ENCODE measurements at regions not wholly inside any gene's neighbourhood (a gene's known extent, or its start where the extent isn't known, plus 50 kb on each side); places are given as distances from the start of the nearest gene placed in this dataset.
A peak's percentile ranks its signal among the peaks of the same experiment; 100 is the strongest.

DNA sequence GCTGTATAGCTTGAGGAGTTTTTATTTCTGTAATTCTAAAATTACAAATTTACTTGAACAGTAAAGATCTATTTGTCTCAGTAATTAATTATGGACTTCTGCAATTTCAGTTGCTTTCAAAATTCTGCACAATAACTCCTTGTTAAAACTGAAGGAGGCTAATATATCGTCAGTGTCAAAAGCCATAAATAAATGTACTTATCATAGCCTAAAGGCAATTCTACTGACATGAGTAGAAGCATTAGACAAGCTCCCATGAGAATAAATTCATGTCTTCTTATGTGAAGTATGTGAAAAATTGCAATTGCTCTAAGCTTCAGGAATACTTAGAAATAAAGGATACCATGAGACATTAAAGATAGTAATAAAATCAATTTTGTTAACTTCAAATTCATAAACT lies 381.2 kb upstream of the PCDH10 start:
- TF ChIP-seq, protein P1, sequence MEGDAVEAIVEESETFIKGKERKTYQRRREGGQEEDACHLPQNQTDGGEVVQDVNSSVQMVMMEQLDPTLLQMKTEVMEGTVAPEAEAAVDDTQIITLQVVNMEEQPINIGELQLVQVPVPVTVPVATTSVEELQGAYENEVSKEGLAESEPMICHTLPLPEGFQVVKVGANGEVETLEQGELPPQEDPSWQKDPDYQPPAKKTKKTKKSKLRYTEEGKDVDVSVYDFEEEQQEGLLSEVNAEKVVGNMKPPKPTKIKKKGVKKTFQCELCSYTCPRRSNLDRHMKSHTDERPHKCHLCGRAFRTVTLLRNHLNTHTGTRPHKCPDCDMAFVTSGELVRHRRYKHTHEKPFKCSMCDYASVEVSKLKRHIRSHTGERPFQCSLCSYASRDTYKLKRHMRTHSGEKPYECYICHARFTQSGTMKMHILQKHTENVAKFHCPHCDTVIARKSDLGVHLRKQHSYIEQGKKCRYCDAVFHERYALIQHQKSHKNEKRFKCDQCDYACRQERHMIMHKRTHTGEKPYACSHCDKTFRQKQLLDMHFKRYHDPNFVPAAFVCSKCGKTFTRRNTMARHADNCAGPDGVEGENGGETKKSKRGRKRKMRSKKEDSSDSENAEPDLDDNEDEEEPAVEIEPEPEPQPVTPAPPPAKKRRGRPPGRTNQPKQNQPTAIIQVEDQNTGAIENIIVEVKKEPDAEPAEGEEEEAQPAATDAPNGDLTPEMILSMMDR (IDR thresholded peaks at IDR 0.05; ENCODE audit: poor library complexity, severe bottlenecking), result no peak
- TF ChIP-seq POLR2AphosphoS5 (IDR thresholded peaks at IDR 0.05) (peak; percentile 64), EP300 (conservative IDR thresholded peaks at IDR 0.05; ENCODE audit: poor library complexity, severe bottlenecking) (peak; percentile 88), TAF1 (IDR thresholded peaks at IDR 0.05; ENCODE audit: low read depth) (no peak), RAD21 (conservative IDR thresholded peaks at IDR 0.05) (no peak)
- TF ChIP-seq, protein P2, sequence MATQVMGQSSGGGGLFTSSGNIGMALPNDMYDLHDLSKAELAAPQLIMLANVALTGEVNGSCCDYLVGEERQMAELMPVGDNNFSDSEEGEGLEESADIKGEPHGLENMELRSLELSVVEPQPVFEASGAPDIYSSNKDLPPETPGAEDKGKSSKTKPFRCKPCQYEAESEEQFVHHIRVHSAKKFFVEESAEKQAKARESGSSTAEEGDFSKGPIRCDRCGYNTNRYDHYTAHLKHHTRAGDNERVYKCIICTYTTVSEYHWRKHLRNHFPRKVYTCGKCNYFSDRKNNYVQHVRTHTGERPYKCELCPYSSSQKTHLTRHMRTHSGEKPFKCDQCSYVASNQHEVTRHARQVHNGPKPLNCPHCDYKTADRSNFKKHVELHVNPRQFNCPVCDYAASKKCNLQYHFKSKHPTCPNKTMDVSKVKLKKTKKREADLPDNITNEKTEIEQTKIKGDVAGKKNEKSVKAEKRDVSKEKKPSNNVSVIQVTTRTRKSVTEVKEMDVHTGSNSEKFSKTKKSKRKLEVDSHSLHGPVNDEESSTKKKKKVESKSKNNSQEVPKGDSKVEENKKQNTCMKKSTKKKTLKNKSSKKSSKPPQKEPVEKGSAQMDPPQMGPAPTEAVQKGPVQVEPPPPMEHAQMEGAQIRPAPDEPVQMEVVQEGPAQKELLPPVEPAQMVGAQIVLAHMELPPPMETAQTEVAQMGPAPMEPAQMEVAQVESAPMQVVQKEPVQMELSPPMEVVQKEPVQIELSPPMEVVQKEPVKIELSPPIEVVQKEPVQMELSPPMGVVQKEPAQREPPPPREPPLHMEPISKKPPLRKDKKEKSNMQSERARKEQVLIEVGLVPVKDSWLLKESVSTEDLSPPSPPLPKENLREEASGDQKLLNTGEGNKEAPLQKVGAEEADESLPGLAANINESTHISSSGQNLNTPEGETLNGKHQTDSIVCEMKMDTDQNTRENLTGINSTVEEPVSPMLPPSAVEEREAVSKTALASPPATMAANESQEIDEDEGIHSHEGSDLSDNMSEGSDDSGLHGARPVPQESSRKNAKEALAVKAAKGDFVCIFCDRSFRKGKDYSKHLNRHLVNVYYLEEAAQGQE (IDR thresholded peaks at IDR 0.05; ENCODE audit: borderline replicate concordance), result peak; percentile 41
- Histone ChIP-seq H3K4me2 (ENCODE audit: low read length) (no peak overlapping the region), H3K27me3 (ENCODE audit: insufficient read depth, low read depth, low read length) (no peaks in the 10 kb centered on the region), H3K79me2 (replicated peaks; ENCODE audit: insufficient read depth, low read length) (no peaks in the 10 kb centered on the region), H3K9ac (ENCODE audit: low read length) (no peak overlapping the region), H3F3A (ENCODE audit: insufficient read depth, low read length, poor library complexity, severe bottlenecking) (no peaks in the 10 kb centered on the region), H3K36me3 (ENCODE audit: insufficient read depth, low read length) (no peaks in the 10 kb centered on the region), H3K9me2 (ENCODE audit: insufficient read depth, low read length) (no peaks in the 10 kb centered on the region), H3K9me3 (ENCODE audit: low read length) (no peaks in the 10 kb centered on the region), H3K4me3 (ENCODE audit: low read length) (no peak overlapping the region), H3K27ac (ENCODE audit: low read length) (peak overlapping the region; percentile 42), H2AFZ (ENCODE audit: low read depth, low read length) (no peak overlapping the region), H4K20me1 (ENCODE audit: insufficient read depth) (no peaks in the 10 kb centered on the region)

DNA sequence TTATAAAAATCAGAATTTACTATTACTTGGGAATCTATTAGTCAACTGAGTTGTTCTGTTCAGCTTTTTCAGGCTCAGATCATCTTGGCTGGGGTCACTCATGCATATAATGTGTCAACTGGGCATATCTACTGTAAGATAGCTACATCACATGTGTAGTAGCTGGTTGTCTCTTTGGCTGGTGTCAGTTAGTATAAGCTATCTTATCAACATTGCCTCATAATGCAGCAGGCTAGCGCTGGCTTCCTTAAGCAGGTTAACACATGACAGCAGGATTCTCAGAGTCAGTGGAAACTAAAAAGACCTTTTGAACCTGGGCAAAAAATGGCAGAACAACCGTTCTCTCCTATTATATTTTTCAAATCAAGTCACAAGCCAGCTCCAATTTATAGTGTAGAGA lies 378.3 kb upstream of the PCDH10 start:
- Histone ChIP-seq H3K27me3 (ENCODE audit: insufficient read depth, low read depth, low read length) (no peaks in the 10 kb centered on the region), H3K9me3 (ENCODE audit: low read length) (no peaks in the 10 kb centered on the region), H3K4me3 (ENCODE audit: low read length) (no peak overlapping the region), H3K9ac (ENCODE audit: low read length) (no peak overlapping the region), H3K9me2 (ENCODE audit: insufficient read depth, low read length) (no peaks in the 10 kb centered on the region), H3K27ac (ENCODE audit: low read length) (no peak overlapping the region), H3K79me2 (replicated peaks; ENCODE audit: insufficient read depth, low read length) (no peaks in the 10 kb centered on the region), H3F3A (ENCODE audit: insufficient read depth, low read length, poor library complexity, severe bottlenecking) (no peaks in the 10 kb centered on the region), H3K36me3 (ENCODE audit: insufficient read depth, low read length) (no peaks in the 10 kb centered on the region), H2AFZ (ENCODE audit: low read depth, low read length) (peak overlapping the region; percentile 21), H4K20me1 (ENCODE audit: insufficient read depth) (no peaks in the 10 kb centered on the region), H3K4me2 (ENCODE audit: low read length) (no peak overlapping the region)
- TF ChIP-seq MXI1 (conservative IDR thresholded peaks at IDR 0.05; ENCODE audit: poor library complexity, severe bottlenecking), result no peak
- no peak for TF ChIP-seq EZH2 (IDR thresholded peaks at IDR 0.05; ENCODE audit: borderline replicate concordance, insufficient read depth, low read length, poor library complexity, severe bottlenecking)
- TF ChIP-seq TAF1 (IDR thresholded peaks at IDR 0.05; ENCODE audit: low read depth), result no peak
- TF ChIP-seq POLR2AphosphoS5 (IDR thresholded peaks at IDR 0.05), result no peak
- no peak for TF ChIP-seq SMC3 (conservative IDR thresholded peaks at IDR 0.05; ENCODE audit: poor library complexity)

DNA sequence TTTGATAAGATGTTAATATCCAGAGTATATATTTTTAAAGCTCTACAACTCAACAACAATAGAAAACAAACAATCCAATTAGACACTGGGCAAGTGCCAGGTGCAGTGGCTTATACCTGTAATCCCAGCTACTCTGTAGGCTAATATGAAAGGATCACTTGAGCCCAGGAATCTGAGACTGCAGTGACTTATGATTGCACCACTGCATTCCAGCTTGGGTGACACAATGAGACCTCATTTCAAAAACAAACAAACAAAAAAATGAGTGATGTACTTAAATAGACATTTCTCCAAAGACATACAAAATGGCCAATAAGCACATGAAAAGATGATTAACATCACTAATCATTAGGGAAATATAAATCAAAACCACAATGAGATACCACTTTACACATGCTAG lies 356.8 kb upstream of the PCDH10 start:
- H3K4me2 ChIP-seq (ENCODE audit: low read length), result no peak overlapping the region
- H3K9ac ChIP-seq (ENCODE audit: low read length), result no peak overlapping the region
- no peaks in the 10 kb centered on the region for H3K36me3 ChIP-seq (ENCODE audit: insufficient read depth, low read length)
- H2AFZ ChIP-seq (ENCODE audit: low read depth, low read length), result no peak overlapping the region
- H3K9me3 ChIP-seq (ENCODE audit: low read length), result no peaks in the 10 kb centered on the region
- H3K27ac ChIP-seq (ENCODE audit: low read length), result no peak overlapping the region
- no peak overlapping the region for H3K4me3 ChIP-seq (ENCODE audit: low read length)
- H3K27me3 ChIP-seq (ENCODE audit: insufficient read depth, low read depth, low read length), result no peaks in the 10 kb centered on the region
- no peaks in the 10 kb centered on the region for H3K79me2 ChIP-seq (replicated peaks; ENCODE audit: insufficient read depth, low read length)
- no peaks in the 10 kb centered on the region for H4K20me1 ChIP-seq (ENCODE audit: insufficient read depth)
- TF ChIP-seq, protein P1 (IDR thresholded peaks at IDR 0.05; ENCODE audit: poor library complexity, severe bottlenecking), result no peak
- TF ChIP-seq MXI1 (conservative IDR thresholded peaks at IDR 0.05; ENCODE audit: poor library complexity, severe bottlenecking), result no peak
- H3F3A ChIP-seq (ENCODE audit: insufficient read depth, low read length, poor library complexity, severe bottlenecking), result no peaks in the 10 kb centered on the region
- no peaks in the 10 kb centered on the region for H3K9me2 ChIP-seq (ENCODE audit: insufficient read depth, low read length)
